GM13976 (cell line): ENCODE measurements at regions not wholly inside any gene's neighbourhood (a gene's known extent, or its start where the extent isn't known, plus 50 kb on each side); places are given as distances from the start of the nearest gene placed in this dataset.

Experiments used
- DNase-seq: peaks from one replicate; pipeline ENCODE4 v3.0.0; 2012; ENCODE audit warnings: low spot score
- in situ Hi-C: fragments of 300-500 bp; cut with MboI; formaldehyde crosslinking; loops from one replicate; pipeline ENCODE4 v1.12.0; 2022; ENCODE audit warnings: low sequenced_read_pairs, mixed read lengths, inconsistent platforms; ENCODE audit not compliant: unreplicated experiment
- TF ChIP-seq, protein P1 (sequence below): IDR thresholded peaks from 2 replicates; pipeline ENCODE4 v1.5.1; 2012; ENCODE audit warnings: borderline replicate concordance, mild to moderate bottlenecking; ENCODE audit not compliant: insufficient read depth; ENCODE audit errors: extremely low read depth, missing control alignments, control extremely low read depth

GRCh38 chr19:28526038-28526437 is 686.9 kb downstream of the UQCRFS1 start:
- TF ChIP-seq, protein P1, sequence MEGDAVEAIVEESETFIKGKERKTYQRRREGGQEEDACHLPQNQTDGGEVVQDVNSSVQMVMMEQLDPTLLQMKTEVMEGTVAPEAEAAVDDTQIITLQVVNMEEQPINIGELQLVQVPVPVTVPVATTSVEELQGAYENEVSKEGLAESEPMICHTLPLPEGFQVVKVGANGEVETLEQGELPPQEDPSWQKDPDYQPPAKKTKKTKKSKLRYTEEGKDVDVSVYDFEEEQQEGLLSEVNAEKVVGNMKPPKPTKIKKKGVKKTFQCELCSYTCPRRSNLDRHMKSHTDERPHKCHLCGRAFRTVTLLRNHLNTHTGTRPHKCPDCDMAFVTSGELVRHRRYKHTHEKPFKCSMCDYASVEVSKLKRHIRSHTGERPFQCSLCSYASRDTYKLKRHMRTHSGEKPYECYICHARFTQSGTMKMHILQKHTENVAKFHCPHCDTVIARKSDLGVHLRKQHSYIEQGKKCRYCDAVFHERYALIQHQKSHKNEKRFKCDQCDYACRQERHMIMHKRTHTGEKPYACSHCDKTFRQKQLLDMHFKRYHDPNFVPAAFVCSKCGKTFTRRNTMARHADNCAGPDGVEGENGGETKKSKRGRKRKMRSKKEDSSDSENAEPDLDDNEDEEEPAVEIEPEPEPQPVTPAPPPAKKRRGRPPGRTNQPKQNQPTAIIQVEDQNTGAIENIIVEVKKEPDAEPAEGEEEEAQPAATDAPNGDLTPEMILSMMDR: no peak

DNA sequence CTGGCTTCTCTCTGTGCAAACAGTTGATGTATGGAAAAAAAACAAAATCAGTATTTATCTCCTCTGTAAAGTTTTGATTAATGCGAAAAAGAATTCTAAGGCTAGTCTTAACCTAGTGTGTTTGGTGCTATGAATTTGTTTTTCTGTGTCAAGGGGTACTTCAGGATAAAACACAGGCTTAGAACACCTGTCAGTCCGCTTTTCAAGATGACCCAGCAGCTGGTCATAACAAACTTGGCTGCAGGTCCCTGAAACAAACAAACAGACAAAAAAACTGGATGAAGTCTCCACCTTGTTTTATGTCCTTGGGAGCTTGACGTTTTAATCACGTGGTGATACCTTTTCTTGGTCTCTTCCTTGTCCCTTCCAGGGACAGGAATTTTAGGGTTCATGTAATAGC is 689.3 kb downstream of the UQCRFS1 start:
- TF ChIP-seq, protein P1: no peak
- DNase-seq: no peak
- in situ Hi-C loops: no loop called here

More at GRCh38 chr19:28526038-28526437, 686.9 kb downstream of the UQCRFS1 start:
- in situ Hi-C loops: no loop called here
- no peak for DNase-seq

- TF ChIP-seq, protein P1: no peak
- no peak for DNase-seq
- in situ Hi-C loops: no loop called here
Measured at GRCh38 chr19:28522545-28522922, 690.4 kb downstream of the UQCRFS1 start.

DNA sequence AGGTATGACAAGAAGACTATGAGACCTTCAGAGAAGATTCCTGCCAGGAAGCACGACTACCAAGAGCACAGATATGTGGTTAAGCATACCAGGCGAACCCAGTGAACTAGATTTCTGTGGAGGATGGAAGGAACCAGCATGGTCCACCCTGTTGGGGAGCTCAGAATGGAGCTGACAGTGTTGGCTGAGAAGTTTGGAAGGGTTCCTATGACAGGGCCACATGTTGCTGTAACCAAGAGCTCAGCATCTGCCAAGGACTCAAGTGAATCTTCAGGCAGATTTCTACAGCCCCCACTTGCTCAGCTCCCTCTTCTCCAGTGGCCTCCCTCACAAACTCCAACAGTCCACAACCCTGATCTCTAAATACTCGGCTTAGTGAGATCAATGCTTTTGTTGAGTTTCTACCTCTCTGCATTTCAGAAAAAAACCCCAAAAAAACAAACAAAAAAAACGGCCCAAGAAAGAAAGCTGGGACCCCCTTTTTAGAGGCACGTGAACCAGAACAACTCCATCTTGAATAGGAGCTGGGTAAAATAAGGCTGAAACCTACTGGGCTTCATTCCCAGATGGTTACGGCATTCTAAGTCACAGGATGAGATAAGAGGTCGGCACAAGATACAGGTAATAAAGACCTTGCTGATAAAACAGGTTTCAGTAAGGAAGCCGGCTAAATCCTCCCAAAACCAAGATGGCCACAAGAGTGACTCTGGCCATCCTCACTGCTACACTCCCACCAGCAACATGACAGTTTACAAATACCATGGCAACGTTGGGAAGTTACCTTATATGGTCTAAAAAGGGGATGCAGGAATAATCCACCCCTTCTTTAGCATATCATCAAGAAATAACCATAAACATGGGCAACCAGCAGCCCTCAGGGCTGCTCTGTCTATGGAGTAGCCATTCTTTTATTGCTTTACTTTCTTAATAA is 691.1 kb downstream of the UQCRFS1 start:
- TF ChIP-seq, protein P1: no peak
- in situ Hi-C loops: no loop called here
- no peak for DNase-seq

- DNase-seq: no peak
- in situ Hi-C loops: no loop called here
- TF ChIP-seq, protein P1: no peak
Measured at GRCh38 chr19:28520998-28521568, 691.9 kb downstream of the UQCRFS1 start.

GRCh38 chr19:28519952-28520861 is 692.7 kb downstream of the UQCRFS1 start:
- in situ Hi-C loops: no loop called here
- no peak for DNase-seq
- TF ChIP-seq, protein P1: no peak
